GM21367 (cell line): ENCODE measurements at regions not wholly inside any gene's neighbourhood (a gene's known extent, or its start where the extent isn't known, plus 50 kb on each side); places are given as distances from the start of the nearest gene placed in this dataset.
"Not testable (repeated sequence)": the region's sequence is repeated elsewhere in the genome, so short reads cannot be mapped to it uniquely, and the experiment has no call there.

ENCODE experiments used
- ATAC-seq: cut with Tn5 transposase; IDR thresholded peaks from one replicate; pipeline ENCODE4 v1.9.1; 2021; ENCODE audit not compliant: unreplicated experiment

DNA sequence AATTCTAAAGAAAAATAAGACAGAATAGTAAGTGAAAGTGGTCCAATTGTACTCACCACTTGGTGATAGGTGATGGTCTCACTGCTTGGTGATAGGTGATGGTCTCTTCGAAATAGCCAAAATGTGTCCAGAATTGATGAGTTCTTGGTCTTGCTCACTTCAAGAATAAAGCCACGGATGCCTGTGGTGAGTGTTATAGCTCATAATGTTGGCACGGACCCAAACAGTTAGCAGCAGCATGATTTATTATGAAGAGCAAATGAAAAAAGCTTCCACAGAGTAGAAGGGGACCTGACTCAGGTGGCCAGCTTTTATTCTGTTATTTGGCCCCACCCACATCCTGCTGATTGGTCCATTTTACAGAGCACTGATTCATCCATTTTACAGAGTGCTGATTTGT is 272.6 kb downstream of the RPS4Y2 start:
- ATAC-seq: no peak

DNA sequence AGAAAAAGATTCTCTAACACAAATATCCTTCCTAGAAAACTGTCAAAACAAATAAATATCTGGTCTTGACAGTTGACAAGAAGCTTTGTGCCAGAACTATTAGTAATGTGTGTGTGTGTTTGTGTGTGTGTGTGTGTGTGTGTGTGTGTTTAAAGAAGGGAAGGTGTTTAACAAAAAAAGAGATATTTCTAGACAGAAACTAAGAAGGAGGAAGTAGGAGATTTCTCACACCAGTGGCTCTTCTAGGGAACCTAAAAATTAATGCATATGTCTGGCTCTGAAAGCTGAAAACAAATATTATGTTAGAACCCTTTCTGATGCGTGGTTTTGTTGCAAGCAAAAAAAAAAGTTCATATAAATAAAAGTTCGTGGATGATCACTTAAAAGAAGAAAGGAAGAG is 277.5 kb downstream of the RPS4Y2 start:
- ATAC-seq: no peak

DNA sequence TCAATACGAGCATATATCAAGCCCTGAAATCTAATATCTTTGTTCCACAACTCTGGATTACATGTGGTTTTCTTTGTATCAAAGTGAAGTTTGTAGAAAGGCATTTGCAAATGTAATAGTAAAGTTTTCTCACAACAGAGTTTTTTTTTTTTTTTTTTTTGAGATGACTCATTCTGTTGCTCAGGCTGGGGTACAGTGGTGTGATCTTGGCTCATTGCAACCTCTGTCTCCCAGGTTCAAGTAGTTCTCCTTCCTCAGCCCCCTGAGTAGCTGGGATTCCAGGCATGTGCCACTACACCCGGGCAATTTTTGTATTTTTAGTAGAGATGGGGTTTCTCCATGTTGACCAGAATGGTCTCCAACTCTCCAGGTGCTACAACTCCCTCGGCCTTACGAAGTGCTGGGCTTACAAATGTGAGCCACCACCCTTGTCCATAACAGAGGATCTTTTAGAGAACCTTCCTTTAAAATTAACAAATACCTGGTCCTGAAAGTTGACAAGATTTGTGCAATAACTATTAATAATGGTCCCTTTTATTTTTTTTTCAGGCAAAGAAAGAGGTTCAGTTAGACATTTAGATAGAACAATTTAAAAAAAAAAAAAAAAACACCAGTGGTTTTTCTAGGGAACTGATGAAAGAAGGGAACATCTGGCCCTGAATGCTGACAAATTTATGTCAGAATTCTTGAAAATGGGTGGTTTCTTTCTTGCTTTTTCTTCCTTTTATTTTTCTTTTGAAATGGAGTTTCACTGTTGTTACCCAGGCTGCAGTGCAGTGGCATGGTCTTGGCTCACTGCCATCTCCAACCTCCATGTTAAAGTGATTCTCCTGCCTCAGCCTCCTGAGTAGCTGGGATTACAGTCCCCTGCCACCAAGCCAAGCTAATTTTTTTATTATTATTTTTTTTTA is 278.5 kb downstream of the RPS4Y2 start:
- no peak for ATAC-seq

DNA sequence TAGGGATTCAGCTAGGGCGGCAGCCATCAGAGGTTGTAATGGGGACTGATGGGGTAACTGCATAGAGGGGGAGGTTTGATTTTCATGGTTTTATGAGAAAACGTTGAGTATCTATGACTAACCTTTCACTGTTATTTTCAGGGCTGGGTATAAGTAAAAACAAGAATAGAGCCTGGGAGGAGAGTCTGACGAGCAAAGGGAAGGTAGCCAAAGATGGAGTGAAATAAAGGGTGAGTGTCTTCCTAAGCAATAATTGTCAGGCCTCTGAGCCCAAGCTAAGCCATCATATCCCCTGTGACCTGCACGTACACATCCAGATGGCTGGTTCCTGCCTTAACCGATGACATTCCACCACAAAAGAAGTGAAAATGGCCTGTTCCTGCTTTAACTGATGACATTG is 281.5 kb downstream of the RPS4Y2 start:
- ATAC-seq: not testable (repeated sequence)

- no peak for ATAC-seq
Measured at GRCh38 chrY:21039811-21040210, 283.9 kb downstream of the RPS4Y2 start.

- not testable (repeated sequence) for ATAC-seq
Measured at GRCh38 chrY:21040711-21041110, 284.8 kb downstream of the RPS4Y2 start.

DNA sequence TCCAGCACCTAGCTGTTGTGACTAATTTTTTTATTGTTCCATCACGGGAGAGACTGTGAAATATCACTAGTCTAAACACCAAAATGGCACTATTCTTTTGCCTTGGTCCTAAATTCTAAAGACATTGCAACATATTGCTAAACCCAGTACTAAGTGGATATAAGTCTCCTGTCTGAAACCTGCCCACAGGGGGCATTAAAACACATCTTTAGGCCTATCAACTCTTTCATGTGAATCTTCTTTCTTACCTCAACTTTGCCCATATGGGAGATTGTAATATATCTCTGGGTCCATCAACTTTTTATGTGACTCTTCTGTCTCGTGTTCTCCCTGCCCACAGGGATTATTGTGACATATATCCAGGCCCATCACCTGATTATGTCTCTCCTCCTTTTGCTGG is 317.2 kb downstream of the RPS4Y2 start:
- ATAC-seq: no peak

GRCh38 chrY:21073641-21074260 is 317.8 kb downstream of the RPS4Y2 start:
- no peak for ATAC-seq

- no peak for ATAC-seq
Measured at GRCh38 chrY:21075658-21076057, 319.8 kb downstream of the RPS4Y2 start.

DNA sequence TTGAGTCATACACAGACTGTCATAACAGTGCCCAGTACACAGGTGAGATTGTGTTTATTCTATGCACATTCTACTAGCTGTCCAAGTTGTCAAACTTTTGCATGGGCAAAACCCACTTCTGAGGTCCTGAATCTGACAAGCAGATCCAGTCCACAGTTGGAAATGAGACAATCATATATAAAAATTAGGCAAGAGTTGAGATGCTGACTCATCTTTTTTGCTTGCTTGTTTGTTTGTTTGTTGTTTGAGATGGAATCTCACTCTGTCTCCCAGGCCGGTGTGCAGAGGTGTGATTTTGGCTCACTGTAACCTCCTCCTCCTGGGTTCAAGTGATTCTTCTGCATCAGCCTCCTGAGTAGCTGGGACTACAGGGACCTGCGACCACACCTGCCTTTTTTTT is 323.8 kb downstream of the RPS4Y2 start:
- ATAC-seq: no peak

DNA sequence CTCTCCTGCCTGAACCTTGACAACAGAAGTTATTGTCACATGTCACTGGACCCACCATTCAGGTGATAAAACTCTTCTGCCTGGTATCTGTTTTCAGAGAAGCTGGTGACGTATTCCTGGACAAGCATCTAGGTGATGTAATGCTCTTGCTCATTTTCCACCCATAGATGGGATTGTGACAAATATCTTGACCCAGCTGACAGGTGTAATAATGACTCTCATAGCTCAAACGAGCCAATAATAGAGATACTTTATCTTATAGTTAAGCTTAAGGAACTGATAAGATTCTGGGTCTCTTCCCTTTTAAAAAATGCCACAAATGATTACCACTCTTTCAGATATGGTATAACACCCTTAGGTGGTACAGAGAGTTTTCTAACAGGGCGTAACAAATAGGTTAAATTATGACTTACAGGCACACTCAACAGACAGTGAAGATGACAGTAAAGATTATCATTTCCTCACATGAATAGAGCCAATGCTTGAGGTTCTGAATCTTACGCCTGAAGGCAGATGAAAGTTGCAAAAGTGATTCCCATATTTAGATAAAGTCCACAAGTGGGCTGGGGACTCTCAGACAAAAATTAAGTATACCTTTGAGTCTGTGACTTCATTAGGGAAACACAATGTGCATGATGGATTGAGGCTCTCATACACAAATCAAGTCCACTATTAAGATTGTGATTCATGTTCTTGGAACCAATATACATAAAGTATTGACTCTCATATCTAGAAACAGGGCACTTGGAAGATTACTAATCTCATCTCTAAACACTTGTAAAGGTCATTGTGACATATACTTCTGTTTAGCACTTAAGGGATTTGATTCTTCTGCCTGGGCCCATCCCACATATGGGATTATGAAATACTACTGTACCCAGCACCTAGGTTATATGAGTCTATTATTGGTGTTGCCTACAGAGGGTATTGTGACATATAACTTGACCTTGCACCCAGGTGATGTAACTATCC is 326.0 kb downstream of the RPS4Y2 start:
- ATAC-seq: no peak

DNA sequence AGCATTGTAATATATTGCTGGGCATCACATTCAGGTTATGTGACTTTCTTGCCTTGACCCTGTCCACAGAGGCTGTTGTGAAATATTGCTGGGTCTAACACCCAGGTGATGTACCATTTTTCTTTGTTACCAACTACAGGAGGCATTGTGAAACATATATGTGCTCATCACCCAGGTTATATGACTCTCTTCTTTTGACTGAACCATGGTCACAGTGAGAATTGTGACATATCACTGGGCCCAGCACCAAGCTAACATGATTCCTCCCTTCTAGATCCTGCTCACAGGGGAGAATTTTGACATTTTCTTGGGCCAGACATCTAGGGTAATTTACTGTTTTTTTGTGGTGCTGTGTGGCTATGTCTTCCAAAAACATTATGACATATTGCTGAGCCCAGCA is 326.7 kb downstream of the RPS4Y2 start:
- ATAC-seq: no peak

- no peak for ATAC-seq
Measured at GRCh38 chrY:21091909-21092308, 336.0 kb downstream of the RPS4Y2 start.

DNA sequence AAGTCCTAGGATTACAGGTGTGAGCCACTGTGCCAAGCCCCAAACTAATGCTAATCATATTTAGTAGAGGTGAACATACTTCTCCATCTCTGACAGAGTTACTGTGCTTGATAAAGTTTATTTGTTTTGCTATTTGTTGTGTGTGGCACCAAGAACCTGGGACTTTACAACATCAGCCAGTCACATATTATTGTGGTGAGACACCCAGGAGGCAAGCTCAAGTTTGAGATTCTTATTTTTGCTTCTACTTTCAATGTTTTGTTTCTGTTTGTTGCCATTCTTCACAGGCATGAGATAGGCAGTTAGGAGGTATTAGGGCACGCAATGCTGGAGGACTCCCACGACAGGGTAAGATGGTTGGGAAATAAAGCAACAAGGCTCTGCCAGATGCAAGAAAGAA is 346.6 kb downstream of the RPS4Y2 start:
- no peak for ATAC-seq

DNA sequence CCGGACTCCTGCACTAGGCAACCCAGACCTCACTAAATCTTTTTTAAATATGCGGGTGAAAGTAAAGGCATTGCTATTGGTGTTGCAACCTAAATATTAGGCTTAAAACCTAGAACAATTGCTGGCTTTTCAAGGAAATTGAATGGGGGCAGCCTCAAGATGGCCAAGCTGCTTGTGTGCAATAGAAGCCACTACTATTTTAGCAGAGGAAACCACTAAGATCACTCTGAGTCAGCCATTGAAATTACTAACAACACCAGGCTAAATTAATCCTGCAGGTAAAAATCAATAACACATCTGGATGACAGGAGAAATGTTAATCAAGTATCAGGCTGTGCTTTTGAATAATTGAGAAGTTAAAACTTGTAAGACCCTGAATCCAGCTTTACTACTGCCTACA is 348.0 kb downstream of the RPS4Y2 start:
- no peak for ATAC-seq

DNA sequence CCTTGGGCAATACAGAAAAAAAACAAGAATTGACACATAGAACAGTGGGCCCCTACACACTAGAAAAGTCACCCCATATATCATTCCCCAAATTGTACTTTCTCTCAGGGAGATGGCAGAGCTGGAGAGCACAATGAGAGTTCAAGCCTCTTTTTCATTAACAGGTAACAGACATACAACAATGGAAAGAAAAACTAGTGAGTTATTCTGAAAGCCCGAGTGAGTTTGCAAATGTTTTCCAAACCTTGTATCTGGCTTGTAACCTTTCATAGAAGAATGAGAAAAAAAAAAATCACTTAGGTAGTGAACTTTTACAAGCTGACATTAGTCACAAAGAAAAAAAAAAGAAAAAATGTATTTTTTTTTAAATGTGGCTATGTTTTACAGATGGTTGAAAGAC is 349.6 kb downstream of the RPS4Y2 start:
- no peak for ATAC-seq

DNA sequence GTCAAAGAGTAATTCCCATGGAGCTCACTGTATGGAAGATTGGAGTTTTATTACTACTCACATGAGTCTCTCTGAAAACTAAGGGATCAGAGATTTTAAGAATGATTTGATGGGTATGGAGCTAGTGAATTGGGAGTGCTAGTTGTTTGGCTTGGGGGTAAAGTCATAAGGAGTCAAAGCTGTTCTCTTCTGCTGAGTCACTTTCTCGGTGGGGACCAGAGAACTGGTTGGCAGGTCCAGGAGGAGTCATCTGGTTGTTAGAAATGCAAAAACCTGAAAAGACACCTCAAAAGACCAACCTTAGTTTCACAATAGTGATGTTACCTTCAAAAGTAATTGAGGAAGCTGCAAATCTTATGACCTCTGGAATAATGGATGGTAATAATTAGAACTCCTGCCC is 355.4 kb downstream of the RPS4Y2 start:
- no peak for ATAC-seq

GRCh38 chrY:21121065-21121464 is 365.2 kb downstream of the RPS4Y2 start:
- no peak for ATAC-seq

- ATAC-seq: no peak
Measured at GRCh38 chrY:21135591-21135990, 375.5 kb upstream of the RBMY1B start.

- no peak for ATAC-seq
Measured at GRCh38 chrY:21138056-21138758, 372.9 kb upstream of the RBMY1B start.

DNA sequence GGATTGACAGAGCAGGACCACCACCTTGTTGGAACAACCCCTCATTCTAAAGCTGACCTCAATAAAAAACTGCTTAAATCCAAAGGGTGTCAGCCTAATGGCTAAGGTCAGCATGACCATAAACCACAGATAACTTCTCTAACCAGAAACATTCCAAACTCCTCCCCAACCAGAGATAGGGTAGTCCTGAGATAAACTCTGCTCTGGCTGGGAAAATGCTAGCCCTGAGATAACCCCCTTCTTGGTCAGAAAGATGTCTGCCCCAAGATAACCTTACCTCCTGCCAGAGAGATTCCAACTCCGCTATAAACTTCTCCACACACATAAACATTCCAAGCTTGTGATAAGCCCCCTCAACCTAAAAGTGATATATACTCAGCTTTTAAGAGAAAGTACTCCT is 364.8 kb upstream of the RBMY1B start:
- no peak for ATAC-seq
